NCI-H2227 (cell line): ENCODE measurements at regions not wholly inside any gene's neighbourhood (a gene's known extent, or its start where the extent isn't known, plus 50 kb on each side); places are given as distances from the start of the nearest gene placed in this dataset.

Experiments used
- DNase-seq: peaks from one replicate; lab custom pipeline; 2025; ENCODE audit not compliant: unreplicated experiment; lab: John Stamatoyannopoulos, UW

DNA sequence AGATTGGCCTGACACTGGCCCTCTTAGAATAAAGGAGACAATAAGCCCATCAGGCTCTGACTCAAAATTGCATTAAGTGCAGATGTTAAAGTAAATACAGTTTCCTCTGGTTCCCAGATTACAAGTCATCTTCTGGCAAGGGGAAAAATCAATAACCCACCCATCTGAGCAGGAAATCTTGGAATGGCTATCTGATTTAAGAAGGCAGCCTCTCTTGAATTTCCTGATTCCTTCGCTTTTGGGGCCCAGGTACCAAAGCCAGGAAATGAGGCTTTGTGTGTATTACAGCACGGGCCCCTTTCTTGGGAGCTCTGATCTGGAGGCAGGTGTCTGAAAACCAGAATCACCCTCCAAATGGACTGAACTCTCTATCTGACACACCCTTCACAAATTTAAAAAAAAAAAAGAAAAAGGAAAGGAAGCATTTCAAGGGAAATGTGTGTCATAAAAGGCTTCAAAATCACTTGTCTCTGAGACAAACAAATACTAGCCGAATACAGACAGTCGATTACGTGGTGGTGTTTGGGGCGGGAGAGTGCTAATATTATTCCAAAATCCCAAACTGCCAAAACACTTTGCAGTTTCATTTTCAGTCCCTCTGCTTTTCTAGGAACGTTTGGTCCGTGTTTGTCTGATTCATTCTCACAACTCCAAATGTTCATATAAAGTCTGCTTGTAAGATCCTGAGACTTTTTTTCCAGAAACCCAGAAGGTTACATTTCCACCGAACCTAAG lies 240.9 kb upstream of the CAMK1G start:
- DNase-seq, result peak; percentile 31

- DNase-seq, result no peak
Observed at GRCh38 chr1:209343511-209343910, 240.0 kb upstream of the CAMK1G start.

DNA sequence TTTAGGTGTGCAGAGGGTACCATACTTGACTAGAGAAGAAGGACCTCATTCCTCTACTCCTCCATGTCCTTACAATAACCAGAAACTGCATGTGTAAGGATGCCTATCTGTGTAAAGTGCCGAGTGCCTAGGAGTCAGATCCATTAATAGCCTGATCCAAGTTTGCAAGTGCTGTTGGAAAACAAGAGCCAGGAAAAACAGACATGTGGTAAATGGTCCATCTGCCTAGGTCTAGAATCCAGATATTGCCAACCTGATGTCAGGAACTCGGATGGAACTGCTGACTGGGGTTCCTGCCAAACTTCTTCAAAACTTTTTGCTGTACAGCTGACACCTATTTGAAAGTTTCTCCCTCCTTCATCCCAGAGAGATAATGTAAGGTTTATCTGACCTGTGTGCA lies 239.4 kb upstream of the CAMK1G start:
- no peak for DNase-seq

DNA sequence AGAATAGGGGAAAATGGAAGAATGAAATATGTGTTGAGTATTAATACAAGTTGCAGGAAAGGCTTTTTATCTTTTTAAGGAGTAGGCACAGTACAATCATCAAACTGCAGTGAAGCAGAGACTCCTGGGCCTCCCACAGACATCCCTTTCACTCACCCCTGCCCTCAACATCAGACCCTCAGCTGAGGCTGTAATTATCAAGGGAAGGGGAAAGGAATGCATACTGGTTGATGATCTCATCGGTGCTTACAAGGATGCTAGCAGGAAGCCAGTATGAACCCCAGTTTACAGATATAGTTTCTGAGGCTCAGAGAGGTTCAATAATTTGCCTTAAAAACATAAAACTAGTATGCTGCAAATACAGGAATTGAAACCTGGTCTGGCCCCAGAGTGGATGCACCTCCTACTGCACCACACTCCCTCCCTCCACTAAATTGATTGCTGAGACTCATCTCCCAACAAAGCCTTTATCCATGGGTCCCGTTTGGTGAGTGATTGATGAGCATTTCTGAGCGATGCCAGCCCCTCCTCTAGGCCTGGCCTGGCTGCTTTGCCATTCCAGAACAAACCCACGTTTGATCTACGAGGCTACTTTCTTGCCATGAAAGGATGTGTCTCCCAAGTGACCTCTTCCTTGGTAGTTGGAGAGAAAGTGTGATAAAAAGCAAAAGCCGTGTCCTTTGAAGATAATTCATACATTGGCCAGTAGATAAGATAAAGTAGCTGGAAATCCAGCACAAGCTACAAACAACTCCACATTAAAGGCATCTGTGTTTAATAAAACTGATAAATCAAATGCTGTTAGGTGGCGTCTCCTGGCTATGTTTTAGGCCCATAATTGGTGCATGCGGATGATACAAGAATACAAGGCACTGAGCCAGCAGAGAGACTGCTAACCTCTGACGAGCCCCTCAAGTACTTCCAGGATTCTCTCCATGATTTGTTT lies 233.9 kb upstream of the CAMK1G start:
- DNase-seq, result peak; percentile 34

DNA sequence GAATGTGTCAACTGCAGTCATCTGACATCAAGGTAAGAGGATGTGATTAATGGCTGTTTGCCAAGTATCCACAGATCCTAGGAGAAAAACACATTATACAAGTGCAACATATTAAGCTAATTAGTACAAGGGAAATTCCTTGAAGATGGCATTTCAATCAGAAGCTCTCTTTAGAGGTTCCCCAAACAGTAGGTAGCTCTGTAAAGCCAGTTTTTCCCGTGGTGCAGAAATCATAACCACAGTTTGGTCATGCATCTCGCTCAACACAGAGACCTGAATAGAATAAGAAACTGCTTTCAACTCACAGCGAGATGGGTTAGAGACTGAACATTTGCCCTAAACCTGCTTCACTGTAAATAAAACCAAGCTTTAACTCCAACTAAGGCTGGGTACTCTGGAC lies 230.5 kb upstream of the CAMK1G start:
- DNase-seq, result no peak

DNA sequence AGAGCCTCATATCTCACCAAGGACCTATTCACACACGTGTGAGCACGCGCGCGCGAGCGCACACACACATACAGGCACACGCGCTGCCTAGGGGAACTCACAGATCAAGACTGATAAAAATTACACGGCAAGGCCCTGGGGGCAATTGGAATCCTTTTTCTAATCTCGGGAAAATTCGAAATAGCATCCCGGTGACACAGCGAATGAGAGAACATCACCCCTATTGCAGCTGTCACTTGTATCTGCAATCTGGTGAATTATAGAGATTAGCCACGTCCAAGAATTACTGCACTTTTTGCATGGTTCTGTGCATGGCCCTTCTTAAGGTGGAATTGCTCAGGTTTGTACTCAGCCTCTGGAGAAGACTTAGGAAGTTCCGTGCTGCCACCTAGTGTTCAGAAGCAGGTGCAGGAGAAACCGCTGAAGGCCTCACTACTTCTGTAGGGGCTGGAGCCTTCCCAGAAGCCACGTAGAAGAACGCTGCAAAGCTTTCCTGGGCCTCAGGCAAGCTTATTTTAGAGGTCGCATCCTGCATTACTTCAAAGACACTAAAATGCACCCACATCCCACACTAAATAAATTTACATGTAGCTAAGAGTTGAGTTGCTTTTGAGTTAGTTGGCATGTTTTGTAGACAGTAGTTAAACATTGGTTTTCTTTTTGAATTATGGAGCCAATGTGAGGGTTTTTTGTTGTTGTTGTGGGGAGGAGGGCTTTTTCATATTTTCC lies 229.2 kb upstream of the CAMK1G start:
- DNase-seq, result peak; percentile 95

GRCh38 chr1:209354840-209355165 lies 228.7 kb upstream of the CAMK1G start:
- DNase-seq, result no peak

- DNase-seq, result no peak
Observed at GRCh38 chr1:209355415-209355814, 228.1 kb upstream of the CAMK1G start.

GRCh38 chr1:209356976-209357377 lies 226.5 kb upstream of the CAMK1G start:
- no peak for DNase-seq

GRCh38 chr1:209363112-209363511 lies 220.4 kb upstream of the CAMK1G start:
- DNase-seq, result no peak

- no peak for DNase-seq
Observed at GRCh38 chr1:209364716-209365115, 218.8 kb upstream of the CAMK1G start.

GRCh38 chr1:209367061-209367772 lies 216.3 kb upstream of the CAMK1G start:
- no peak for DNase-seq

DNA sequence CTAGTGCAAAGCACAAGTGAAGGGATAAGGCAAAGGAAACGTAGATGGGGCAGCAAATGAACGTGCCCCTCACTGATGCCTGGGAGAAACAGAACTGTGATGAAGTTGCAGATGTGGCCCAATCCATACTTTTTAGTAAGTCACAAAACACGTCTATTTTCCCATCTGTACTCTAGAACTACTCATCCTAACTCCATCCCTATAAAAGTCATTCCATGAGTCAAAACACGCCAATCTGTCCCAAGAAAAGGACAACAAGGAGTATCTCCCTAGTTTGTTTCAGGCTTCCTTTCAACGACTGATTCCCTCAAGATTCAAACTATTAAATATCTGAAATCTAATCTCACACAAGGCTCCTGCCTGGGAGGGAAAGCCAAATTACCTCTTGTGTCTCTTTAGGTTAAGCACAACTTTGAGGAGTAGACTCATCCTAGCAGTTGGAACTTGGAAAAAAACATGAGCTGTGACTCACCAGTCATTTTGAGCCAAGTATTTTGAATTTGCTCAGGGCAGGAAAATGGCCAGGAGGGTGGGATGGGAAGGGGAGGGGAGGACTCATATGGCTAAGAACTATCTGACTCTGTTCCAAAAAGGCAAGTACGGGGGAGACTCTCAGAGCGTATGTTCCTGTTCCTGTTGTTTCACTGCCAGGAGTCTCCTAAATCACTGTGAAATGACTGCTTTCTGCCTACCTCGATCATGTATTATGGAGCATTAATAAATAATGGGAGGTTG lies 214.5 kb upstream of the CAMK1G start:
- no peak for DNase-seq

GRCh38 chr1:209370241-209370995 lies 213.1 kb upstream of the CAMK1G start:
- no peak for DNase-seq

GRCh38 chr1:209375097-209375496 lies 208.4 kb upstream of the CAMK1G start:
- DNase-seq, result no peak

DNA sequence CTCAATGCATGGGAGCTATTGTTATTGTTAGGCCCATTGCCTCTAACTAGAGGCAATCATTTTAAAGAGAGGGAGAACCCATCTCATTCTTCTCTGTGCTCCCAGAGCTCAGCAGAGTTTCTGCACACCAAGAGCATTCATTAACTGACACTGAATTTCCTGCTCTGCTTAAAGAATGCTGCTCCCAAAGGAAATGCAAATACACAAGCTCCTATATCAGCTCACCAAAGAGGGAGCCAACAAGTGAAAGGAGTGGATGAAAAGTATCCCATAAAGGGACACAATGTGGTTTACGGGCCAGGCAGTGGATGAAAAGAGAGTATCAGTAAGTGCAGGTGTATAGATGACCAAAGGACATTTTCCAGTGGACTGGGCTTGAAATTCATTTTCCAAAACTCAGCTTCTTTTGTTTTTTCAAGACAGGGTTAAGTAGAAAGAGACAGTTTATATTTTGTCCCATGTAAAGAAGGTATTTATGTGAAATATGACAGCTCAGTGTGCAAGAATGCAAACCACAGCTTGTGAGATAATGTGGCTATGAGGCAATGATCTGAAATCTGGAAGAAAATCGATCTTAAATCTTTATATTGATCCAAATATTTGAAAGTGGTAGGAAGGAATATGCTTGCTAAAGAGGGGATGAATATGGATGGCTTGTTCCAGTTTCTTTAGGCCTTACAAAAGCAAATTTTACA lies 207.7 kb upstream of the CAMK1G start:
- no peak for DNase-seq

- DNase-seq, result no peak
Observed at GRCh38 chr1:209376774-209377173, 206.7 kb upstream of the CAMK1G start.

DNA sequence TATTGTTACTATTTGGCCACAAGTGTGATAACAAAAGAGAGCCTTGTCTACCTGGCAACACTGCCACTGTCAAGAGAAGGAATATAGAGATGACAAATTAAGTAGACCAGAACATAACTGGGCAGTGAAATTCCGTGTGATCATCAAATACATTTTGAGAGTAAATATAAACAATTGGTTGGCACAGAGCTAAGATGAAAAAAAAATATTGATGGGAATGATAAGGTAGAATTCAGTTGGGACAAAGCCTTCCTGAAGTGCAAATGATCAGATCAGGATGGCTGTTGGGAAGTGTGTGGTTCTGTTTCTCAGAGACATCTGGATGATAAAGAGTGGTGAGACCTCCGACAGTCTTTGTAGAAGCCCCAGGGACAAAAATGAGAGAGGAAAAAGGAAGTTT lies 205.5 kb upstream of the CAMK1G start:
- no peak for DNase-seq

GRCh38 chr1:209379280-209379679 lies 204.2 kb upstream of the CAMK1G start:
- DNase-seq, result no peak
